ENCODE measurements at regions not wholly inside any gene's neighbourhood (a gene's known extent, or its start where the extent isn't known, plus 50 kb on each side); places are given as distances from the start of the nearest gene placed in this dataset.

DNA sequence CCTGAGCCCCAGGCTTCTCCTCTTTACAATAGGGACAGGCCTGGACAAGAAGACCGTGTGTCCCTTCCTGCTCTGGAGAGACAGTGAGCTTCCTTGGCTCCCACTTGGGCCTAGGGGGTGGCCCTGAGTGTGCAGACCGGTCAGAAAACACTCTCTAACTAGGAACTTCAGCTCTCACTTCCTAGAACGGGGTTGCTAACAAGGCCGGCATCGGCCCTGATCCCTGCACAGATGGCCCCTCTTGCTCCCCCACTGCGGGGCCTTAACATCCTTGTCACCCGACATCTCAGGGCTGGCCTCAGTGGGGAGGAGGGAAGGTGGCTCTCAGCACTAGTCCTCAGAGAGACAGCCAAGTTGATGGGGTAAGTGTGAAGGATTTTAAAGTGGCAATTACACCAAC, 406.9 kb downstream of the CTTN start:
- no peaks in the 10 kb centered on the region for H3K36me3 ChIP-seq (ENCODE audit: low read depth)
- intact Hi-C loops (cut with micrococcal nuclease; ENCODE audit: unreplicated experiment) = no loop called here
- TF ChIP-seq EZH2 (IDR thresholded peaks at IDR 0.05; ENCODE audit: low read depth) = no peak
- TF ChIP-seq, protein P1, sequence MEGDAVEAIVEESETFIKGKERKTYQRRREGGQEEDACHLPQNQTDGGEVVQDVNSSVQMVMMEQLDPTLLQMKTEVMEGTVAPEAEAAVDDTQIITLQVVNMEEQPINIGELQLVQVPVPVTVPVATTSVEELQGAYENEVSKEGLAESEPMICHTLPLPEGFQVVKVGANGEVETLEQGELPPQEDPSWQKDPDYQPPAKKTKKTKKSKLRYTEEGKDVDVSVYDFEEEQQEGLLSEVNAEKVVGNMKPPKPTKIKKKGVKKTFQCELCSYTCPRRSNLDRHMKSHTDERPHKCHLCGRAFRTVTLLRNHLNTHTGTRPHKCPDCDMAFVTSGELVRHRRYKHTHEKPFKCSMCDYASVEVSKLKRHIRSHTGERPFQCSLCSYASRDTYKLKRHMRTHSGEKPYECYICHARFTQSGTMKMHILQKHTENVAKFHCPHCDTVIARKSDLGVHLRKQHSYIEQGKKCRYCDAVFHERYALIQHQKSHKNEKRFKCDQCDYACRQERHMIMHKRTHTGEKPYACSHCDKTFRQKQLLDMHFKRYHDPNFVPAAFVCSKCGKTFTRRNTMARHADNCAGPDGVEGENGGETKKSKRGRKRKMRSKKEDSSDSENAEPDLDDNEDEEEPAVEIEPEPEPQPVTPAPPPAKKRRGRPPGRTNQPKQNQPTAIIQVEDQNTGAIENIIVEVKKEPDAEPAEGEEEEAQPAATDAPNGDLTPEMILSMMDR (conservative IDR thresholded peaks at IDR 0.05) = no peak

DNA sequence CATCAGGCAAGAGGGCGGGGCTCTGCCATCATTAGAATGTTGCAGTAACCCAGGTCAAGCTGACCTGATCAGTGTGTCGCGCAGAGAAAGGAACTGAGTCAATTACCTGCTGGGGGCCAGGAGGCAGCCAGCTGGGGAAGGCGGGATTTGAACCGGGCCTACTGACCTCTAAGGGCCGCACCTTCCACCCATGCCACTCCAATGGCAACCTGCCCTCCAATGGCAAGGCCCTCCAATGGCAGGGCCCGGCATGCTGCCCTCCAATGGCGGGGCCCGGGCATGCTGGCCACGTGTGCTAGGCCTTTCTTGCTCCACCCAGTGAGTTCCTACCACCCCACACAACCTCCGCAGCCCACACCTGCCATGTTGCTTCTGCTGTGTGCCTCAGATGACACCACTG, 407.6 kb downstream of the CTTN start:
- Histone ChIP-seq H3K4me2 (no peak overlapping the region), H3K79me2 (ENCODE audit: low read depth) (no peaks in the 10 kb centered on the region), H4K20me1 (ENCODE audit: insufficient read depth) (no peaks in the 10 kb centered on the region), H2AFZ (no peak overlapping the region), H3K36me3 (ENCODE audit: low read depth) (no peaks in the 10 kb centered on the region), H3K4me1 (replicated peaks; ENCODE audit: insufficient read depth) (no peaks in the 10 kb centered on the region), H3K27ac (no peak overlapping the region), H3K27me3 (ENCODE audit: insufficient read depth, low read depth) (no peaks in the 10 kb centered on the region), H3K9me3 (ENCODE audit: insufficient read depth, low read depth) (no peaks in the 10 kb centered on the region), H3K4me3 (no peak overlapping the region), H3K9me2 (ENCODE audit: insufficient read depth) (0 out of 2 replicates have a peak, but pooled peaks cover 4% of the 10 kb centered on the region), H3F3A (ENCODE audit: insufficient read depth, low read depth) (no peaks in the 10 kb centered on the region)
- DNase-seq = no peak
- ChIA-PET POLR2A (ENCODE audit: unreplicated experiment) (no interaction called here), CTCF (no interaction called here)
- intact Hi-C loops (cut with micrococcal nuclease; ENCODE audit: unreplicated experiment) = no loop called here
- TF ChIP-seq, protein P1 (conservative IDR thresholded peaks at IDR 0.05) = no peak
- no peak for TF ChIP-seq EZH2 (IDR thresholded peaks at IDR 0.05; ENCODE audit: low read depth)
- BruUV-seq (replicated peaks) = no TSS peak

More for the DNA sequence above, 406.9 kb downstream of the CTTN start:
- Histone ChIP-seq H3K4me2 (no peak overlapping the region), H3K9me3 (ENCODE audit: insufficient read depth, low read depth) (no peaks in the 10 kb centered on the region), H3K9me2 (ENCODE audit: insufficient read depth) (0 out of 2 replicates have a peak, but pooled peaks cover 4% of the 10 kb centered on the region), H3K4me1 (replicated peaks; ENCODE audit: insufficient read depth) (no peaks in the 10 kb centered on the region), H3K27me3 (ENCODE audit: insufficient read depth, low read depth) (no peaks in the 10 kb centered on the region), H4K20me1 (ENCODE audit: insufficient read depth) (no peaks in the 10 kb centered on the region), H2AFZ (no peak overlapping the region), H3K4me3 (no peak overlapping the region), H3F3A (ENCODE audit: insufficient read depth, low read depth) (no peaks in the 10 kb centered on the region), H3K79me2 (ENCODE audit: low read depth) (no peaks in the 10 kb centered on the region), H3K27ac (no peak overlapping the region)
- BruUV-seq (replicated peaks) = no TSS peak
- ChIA-PET POLR2A (ENCODE audit: unreplicated experiment) (no interaction called here), CTCF (no interaction called here)
- no peak for DNase-seq

DNA sequence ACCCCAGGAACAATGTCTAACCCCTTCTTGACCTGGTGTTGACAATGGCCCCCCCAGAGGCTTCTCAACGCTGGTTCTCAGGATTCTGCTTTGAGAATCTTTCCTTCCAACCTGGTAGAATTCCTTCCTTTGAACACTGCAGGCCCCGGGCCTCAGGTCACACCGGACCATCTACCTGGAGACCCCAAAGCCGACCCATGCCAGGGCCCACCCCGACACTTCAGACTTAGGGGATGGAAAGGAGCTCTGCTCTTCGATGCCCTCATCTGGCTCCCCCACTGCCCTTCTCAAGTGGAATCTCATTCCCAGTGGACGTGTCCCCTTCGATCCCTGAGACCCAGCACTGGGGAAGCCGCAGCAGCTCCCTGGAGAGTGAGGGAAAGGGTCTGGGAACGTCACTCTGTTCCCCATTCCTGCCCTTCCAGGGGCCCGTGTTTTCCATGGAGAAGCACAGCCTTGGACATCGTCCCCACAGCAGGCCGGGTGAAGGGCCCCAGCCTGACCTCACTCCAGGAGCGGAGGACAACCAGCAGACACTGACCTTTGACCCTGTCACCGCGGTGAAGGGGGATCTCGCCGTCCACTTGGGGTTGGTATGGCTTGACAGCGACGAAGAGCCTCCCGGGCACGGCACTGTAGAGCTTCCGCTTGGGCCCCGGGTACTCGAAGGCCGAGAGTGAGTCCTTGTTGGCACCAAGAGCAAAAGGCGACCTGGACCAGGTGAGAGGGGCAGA, 408.3 kb downstream of the CTTN start:
- POLR2A ChIA-PET (ENCODE audit: unreplicated experiment) = no interaction called here
- Histone ChIP-seq H3K9me3 (ENCODE audit: insufficient read depth, low read depth) (no peaks in the 10 kb centered on the region), H3K4me1 (replicated peaks; ENCODE audit: insufficient read depth) (no peaks in the 10 kb centered on the region), H3K79me2 (ENCODE audit: low read depth) (no peaks in the 10 kb centered on the region), H2AFZ (no peak overlapping the region), H4K20me1 (ENCODE audit: insufficient read depth) (no peaks in the 10 kb centered on the region), H3K27me3 (ENCODE audit: insufficient read depth, low read depth) (no peaks in the 10 kb centered on the region), H3K36me3 (ENCODE audit: low read depth) (no peaks in the 10 kb centered on the region), H3K4me2 (no peak overlapping the region), H3K4me3 (no peak overlapping the region), H3F3A (ENCODE audit: insufficient read depth, low read depth) (no peaks in the 10 kb centered on the region), H3K27ac (no peak overlapping the region), H3K9me2 (ENCODE audit: insufficient read depth) (0 out of 2 replicates have a peak, but pooled peaks cover 4% of the 10 kb centered on the region)
- BruUV-seq (replicated peaks) = no TSS peak
- DNase-seq = no peak
- intact Hi-C loops (cut with micrococcal nuclease; ENCODE audit: unreplicated experiment) = no loop called here
- CTCF ChIA-PET = no interaction called here
- no peak for TF ChIP-seq EZH2 (IDR thresholded peaks at IDR 0.05; ENCODE audit: low read depth)
- TF ChIP-seq, protein P1 (conservative IDR thresholded peaks at IDR 0.05) = no peak
